ENCODE measurements at regions not wholly inside any gene's neighbourhood (a gene's known extent, or its start where the extent isn't known, plus 50 kb on each side); places are given as distances from the start of the nearest gene placed in this dataset.

GRCh38 chr2:64336171-64336570, 117.8 kb upstream of the LGALSL start:
- H3K4me3 ChIP-seq (ENCODE audit: low read depth, low read length), result no peak overlapping the region
- DNase-seq (ENCODE audit: low read depth), result no peak
- no peak for TF ChIP-seq CTCF (IDR thresholded peaks at IDR 0.05; ENCODE audit: low read depth, low read length, missing control alignments)

- no peak overlapping the region for H3K4me3 ChIP-seq (ENCODE audit: low read depth, low read length)
- no peak for DNase-seq (ENCODE audit: low read depth)
- TF ChIP-seq CTCF (IDR thresholded peaks at IDR 0.05; ENCODE audit: low read depth, low read length, missing control alignments), result no peak
Measured at GRCh38 chr2:64337314-64337713, 116.6 kb upstream of the LGALSL start.

GRCh38 chr2:64338108-64338507, 115.9 kb upstream of the LGALSL start:
- no peak for DNase-seq (ENCODE audit: low read depth)
- no peak overlapping the region for H3K4me3 ChIP-seq (ENCODE audit: low read depth, low read length)
- TF ChIP-seq CTCF (IDR thresholded peaks at IDR 0.05; ENCODE audit: low read depth, low read length, missing control alignments), result no peak

GRCh38 chr2:64338910-64339500, 115.0 kb upstream of the LGALSL start:
- DNase-seq (ENCODE audit: low read depth), result no peak
- no peak overlapping the region for H3K4me3 ChIP-seq (ENCODE audit: low read depth, low read length)
- no peak for TF ChIP-seq CTCF (IDR thresholded peaks at IDR 0.05; ENCODE audit: low read depth, low read length, missing control alignments)

- DNase-seq (ENCODE audit: low read depth), result no peak
- TF ChIP-seq CTCF (IDR thresholded peaks at IDR 0.05; ENCODE audit: low read depth, low read length, missing control alignments), result no peak
- no peak overlapping the region for H3K4me3 ChIP-seq (ENCODE audit: low read depth, low read length)
Measured at GRCh38 chr2:64341461-64341860, 112.5 kb upstream of the LGALSL start.

GRCh38 chr2:64342195-64343099, 111.5 kb upstream of the LGALSL start:
- TF ChIP-seq CTCF (IDR thresholded peaks at IDR 0.05; ENCODE audit: low read depth, low read length, missing control alignments), result no peak
- DNase-seq (ENCODE audit: low read depth), result no peak
- no peak overlapping the region for H3K4me3 ChIP-seq (ENCODE audit: low read depth, low read length)

All from GM12864 (cell line).